RWPE2 (cell line): ENCODE measurements at regions not wholly inside any gene's neighbourhood (a gene's known extent, or its start where the extent isn't known, plus 50 kb on each side); places are given as distances from the start of the nearest gene placed in this dataset.

Source experiments
- ATAC-seq: fragments of 200-7000 bp; cut with Tn5 transposase; 3 replicates; pipeline ENCODE4 v1.9.1; 2021; ENCODE audit warnings: low read depth
- DNase-seq: peaks from one replicate; pipeline ENCODE4 v3.0.0-alpha.2; 2020; ENCODE audit warnings: low spot score
- H3K27ac ChIP-seq: fragments of 450-650 bp; 2 replicates; pipeline ENCODE4 v1.5.1; 2017; ENCODE audit warnings: mild to moderate bottlenecking; ENCODE audit not compliant: poor library complexity, severe bottlenecking
- H3K27me3 ChIP-seq: fragments of 250-450 bp; sonication (Bioruptor Pico); 2 replicates; pipeline ENCODE4 v1.5.1; 2021; ENCODE audit warnings: mild to moderate bottlenecking, moderate library complexity; ENCODE audit not compliant: insufficient read depth, poor library complexity, severe bottlenecking
- H3K36me3 ChIP-seq: fragments of 250-450 bp; sonication (Bioruptor Pico); 2 replicates; pipeline ENCODE4 v1.5.1; 2020; ENCODE audit warnings: low read depth, mild to moderate bottlenecking, moderate library complexity
- H3K4me1 ChIP-seq: fragments of 250-450 bp; sonication (Bioruptor Pico); 2 replicates; pipeline ENCODE4 v1.5.1; 2021; ENCODE audit warnings: mild to moderate bottlenecking, moderate library complexity; ENCODE audit not compliant: insufficient read depth, poor library complexity, severe bottlenecking
- H3K4me3 ChIP-seq: fragments of 250-450 bp; sonication (Bioruptor Pico); 2 replicates; pipeline ENCODE4 v1.5.1; 2021; ENCODE audit warnings: mild to moderate bottlenecking, moderate library complexity; ENCODE audit not compliant: severe bottlenecking
- H3K9me3 ChIP-seq: fragments of 250-450 bp; sonication (Bioruptor Pico); 2 replicates; pipeline ENCODE4 v1.5.1; 2021; ENCODE audit warnings: mild to moderate bottlenecking, moderate library complexity; ENCODE audit not compliant: severe bottlenecking
- CTCF ChIP-seq: fragments of 450-650 bp; IDR thresholded peaks from one replicate; pipeline ENCODE4 v1.5.1; 2017; ENCODE audit warnings: mild to moderate bottlenecking, moderate library complexity; ENCODE audit not compliant: poor library complexity, severe bottlenecking

GRCh38 chr2:123528996-123529707 lies 495.9 kb upstream of the CNTNAP5 start:
- H3K9me3 ChIP-seq = peaks cover 2% of the 10 kb centered on the region
- H3K36me3 ChIP-seq = no peaks in the 10 kb centered on the region
- no peaks in the 10 kb centered on the region for H3K4me1 ChIP-seq
- H3K4me3 ChIP-seq = no peak overlapping the region
- H3K27me3 ChIP-seq = no peaks in the 10 kb centered on the region
- no peak for TF ChIP-seq CTCF
- DNase-seq = no peak
- no peak for ATAC-seq
- H3K27ac ChIP-seq = no peak overlapping the region

- DNase-seq (no peak), ATAC-seq (no peak)
- Histone ChIP-seq H3K4me3 (no peak overlapping the region), H3K27me3 (no peaks in the 10 kb centered on the region), H3K36me3 (no peaks in the 10 kb centered on the region), H3K4me1 (no peaks in the 10 kb centered on the region), H3K9me3 (peaks cover 2% of the 10 kb centered on the region), H3K27ac (no peak overlapping the region)
- no peak for TF ChIP-seq CTCF
Measured at GRCh38 chr2:123530004-123530403, 495.1 kb upstream of the CNTNAP5 start.

- Histone ChIP-seq H3K36me3 (no peaks in the 10 kb centered on the region), H3K27ac (no peak overlapping the region), H3K4me3 (no peak overlapping the region), H3K4me1 (no peaks in the 10 kb centered on the region), H3K27me3 (no peaks in the 10 kb centered on the region), H3K9me3 (peaks cover 2% of the 10 kb centered on the region)
- TF ChIP-seq CTCF = no peak
- DNase-seq = no peak
- no peak for ATAC-seq
Measured at GRCh38 chr2:123532126-123532525, 493.0 kb upstream of the CNTNAP5 start.

- H3K36me3 ChIP-seq = no peaks in the 10 kb centered on the region
- DNase-seq (no peak), ATAC-seq (no peak)
- no peak overlapping the region for H3K4me3 ChIP-seq
- H3K9me3 ChIP-seq = peaks cover 2% of the 10 kb centered on the region
- H3K27ac ChIP-seq = no peak overlapping the region
- TF ChIP-seq CTCF = no peak
- no peaks in the 10 kb centered on the region for H3K27me3 ChIP-seq
- H3K4me1 ChIP-seq = no peaks in the 10 kb centered on the region
Measured at GRCh38 chr2:123532994-123533393, 492.1 kb upstream of the CNTNAP5 start.

- no peak overlapping the region for H3K27ac ChIP-seq
- DNase-seq (no peak), ATAC-seq (no peak)
- H3K9me3 ChIP-seq = no peaks in the 10 kb centered on the region
- no peak overlapping the region for H3K4me3 ChIP-seq
- H3K4me1 ChIP-seq = no peaks in the 10 kb centered on the region
- TF ChIP-seq CTCF = no peak
- no peaks in the 10 kb centered on the region for H3K36me3 ChIP-seq
- H3K27me3 ChIP-seq = no peaks in the 10 kb centered on the region
Measured at GRCh38 chr2:123540291-123540690, 484.8 kb upstream of the CNTNAP5 start.
